WTC11 (cell line): ENCODE measurements at regions not wholly inside any gene's neighbourhood (a gene's known extent, or its start where the extent isn't known, plus 50 kb on each side); places are given as distances from the start of the nearest gene placed in this dataset.

ENCODE experiments used
- ATAC-seq: fragments of 200-7000 bp; cut with Tn5 transposase; 2 replicates; pipeline ENCODE4 v1.10.0; 2021; ENCODE audit warnings: mild to moderate bottlenecking, moderate library complexity
- CTCF ChIA-PET: fragments of 300-600 bp; sonication (Branson Sonifier 250); formaldehyde crosslinking; loops from one replicate; lab custom pipeline; 2021; ENCODE audit warnings: antibody characterized with exemption; lab: Charles Lee
- POLR2A ChIA-PET: fragments of 350-600 bp; sonication (Branson Sonifier 250); formaldehyde crosslinking; loops from one replicate; lab custom pipeline; 2021; ENCODE audit warnings: antibody characterized with exemption; lab: Charles Lee
- DNase-seq: peaks from one replicate; pipeline ENCODE4 v3.0.0; 2021; ENCODE audit warnings: low spot score
- H3K27ac Mint-ChIP-seq: 2 replicates; pipeline ENCODE4 v1.8.0; 2021; ENCODE audit warnings: mixed read lengths
- H3K27me3 Mint-ChIP-seq: 2 replicates; pipeline ENCODE4 v1.8.0; 2021; ENCODE audit warnings: low read depth, mild to moderate bottlenecking, moderate library complexity, mixed read lengths
- H3K36me3 Mint-ChIP-seq: 2 replicates; pipeline ENCODE4 v1.8.0; 2021; ENCODE audit warnings: mixed read lengths
- H3K4me1 Mint-ChIP-seq: 2 replicates; pipeline ENCODE4 v1.8.0; 2022; ENCODE audit warnings: mixed read lengths
- H3K4me3 Mint-ChIP-seq: 2 replicates; pipeline ENCODE4 v1.8.0; 2021; ENCODE audit warnings: mild to moderate bottlenecking, moderate library complexity, mixed read lengths
- H3K9me3 Mint-ChIP-seq: 2 replicates; pipeline ENCODE4 v1.8.0; 2021; ENCODE audit warnings: mixed read lengths
- ATF2 ChIP-seq: sonication (generic); formaldehyde crosslinking; IDR thresholded peaks from 2 replicates; pipeline ENCODE4 v1.8.1; 2022; ENCODE audit warnings: low read depth, missing genetic modification reagents, borderline replicate concordance
- ATF3 ChIP-seq: sonication (generic); formaldehyde crosslinking; conservative IDR thresholded peaks from 2 replicates; pipeline ENCODE4 v1.8.1; 2022; ENCODE audit warnings: mild to moderate bottlenecking, missing genetic modification reagents
- CREB1 ChIP-seq: sonication (generic); formaldehyde crosslinking; IDR thresholded peaks from 2 replicates; pipeline ENCODE4 v1.8.0; 2023; ENCODE audit warnings: mild to moderate bottlenecking, missing genetic modification reagents
- CTCF ChIP-seq: fragments of 200-600 bp; IDR thresholded peaks from 2 replicates; pipeline ENCODE4 v1.8.0; 2022; ENCODE audit warnings: antibody characterized with exemption
- ERG ChIP-seq: fragments of 250-450 bp; sonication (Bioruptor Pico); IDR thresholded peaks from 2 replicates; pipeline ENCODE4 v1.8.0; 2021; ENCODE audit warnings: mild to moderate bottlenecking
- FOXJ3 ChIP-seq: sonication (generic); formaldehyde crosslinking; IDR thresholded peaks from 2 replicates; pipeline ENCODE4 v1.9.0; 2021; ENCODE audit warnings: missing genetic modification reagents, mild to moderate bottlenecking, borderline replicate concordance
- HMGA2 ChIP-seq: fragments of 250-450 bp; sonication (Bioruptor Pico); IDR thresholded peaks from 2 replicates; pipeline ENCODE4 v1.4.0; 2021; ENCODE audit warnings: mild to moderate bottlenecking, moderate library complexity
- MXD4 ChIP-seq: fragments of 250-450 bp; sonication (Bioruptor Pico); IDR thresholded peaks from 2 replicates; pipeline ENCODE4 v1.8.0; 2021; ENCODE audit warnings: mild to moderate bottlenecking, moderate library complexity, borderline replicate concordance
- NFE2L1 ChIP-seq: sonication (generic); formaldehyde crosslinking; IDR thresholded peaks from 2 replicates; pipeline ENCODE4 v1.8.1; 2023; ENCODE audit warnings: missing genetic modification reagents
- NFYB ChIP-seq: sonication (generic); formaldehyde crosslinking; conservative IDR thresholded peaks from 2 replicates; pipeline ENCODE4 v1.8.0; 2022; ENCODE audit warnings: low read depth, missing genetic modification reagents
- NR1H2 ChIP-seq: sonication (generic); formaldehyde crosslinking; IDR thresholded peaks from 2 replicates; pipeline ENCODE4 v1.9.0; 2021; ENCODE audit warnings: mild to moderate bottlenecking, moderate library complexity, missing genetic modification reagents
- RORB ChIP-seq: fragments of 250-450 bp; sonication (Bioruptor Pico); IDR thresholded peaks from 2 replicates; pipeline ENCODE4 v1.9.0; 2021; ENCODE audit warnings: mild to moderate bottlenecking
- STAT6 ChIP-seq: sonication (generic); formaldehyde crosslinking; conservative IDR thresholded peaks from 2 replicates; pipeline ENCODE4 v1.8.1; 2023; ENCODE audit warnings: mild to moderate bottlenecking, low read depth, missing genetic modification reagents, moderate library complexity
- ZMAT4 ChIP-seq: fragments of 250-450 bp; sonication (Bioruptor Pico); IDR thresholded peaks from 2 replicates; pipeline ENCODE4 v1.9.0; 2021; ENCODE audit warnings: mild to moderate bottlenecking
- ZNF416 ChIP-seq: fragments of 250-450 bp; sonication (Bioruptor Pico); IDR thresholded peaks from 2 replicates; pipeline ENCODE4 v1.9.0; 2021; ENCODE audit warnings: mild to moderate bottlenecking, inconsistent platforms
- ZNF512 ChIP-seq: sonication (generic); formaldehyde crosslinking; IDR thresholded peaks from 2 replicates; pipeline ENCODE4 v1.8.1; 2022; ENCODE audit warnings: missing genetic modification reagents, borderline replicate concordance

GRCh38 chr22:22818202-22818538 is 69.4 kb upstream of the IGLL5 start:
- CTCF ChIA-PET, result interaction anchor here (0.9 to 2.4 kb wide), 5 partner anchors 11 to 141 kb away, joined by 3 to 10 read pairs (median 4); no protein-coding TSS in a partner anchor
- H3K36me3 Mint-ChIP-seq, result no peaks in the 10 kb centered on the region
- DNase-seq (no peak), ATAC-seq (no peak)
- H3K4me1 Mint-ChIP-seq, result no peaks in the 10 kb centered on the region
- H3K9me3 Mint-ChIP-seq, result no peaks in the 10 kb centered on the region
- no peak overlapping the region for H3K27ac Mint-ChIP-seq
- TF ChIP-seq NR1H2 (CRISPR knock-in tag), result no peak
- no peak for TF ChIP-seq RORB (CRISPR knock-in tag)
- no peak for TF ChIP-seq CREB1 (CRISPR knock-in tag)
- no peak for TF ChIP-seq ZMAT4 (CRISPR knock-in tag)
- no peak overlapping the region for H3K4me3 Mint-ChIP-seq
- POLR2A ChIA-PET, result no interaction called here
- peaks cover 96% of the 10 kb centered on the region for H3K27me3 Mint-ChIP-seq

- CTCF ChIA-PET, result interaction anchor here (0.8 to 2.4 kb wide), 9 partner anchors 10 to 353 kb away, joined by 3 to 10 read pairs (median 4); no protein-coding TSS in a partner anchor
- H3K36me3 Mint-ChIP-seq, result no peaks in the 10 kb centered on the region
- TF ChIP-seq MXD4 (CRISPR knock-in tag) (no peak), ATF2 (CRISPR knock-in tag) (no peak), FOXJ3 (CRISPR knock-in tag) (no peak), CTCF (no peak), NFYB (CRISPR knock-in tag) (no peak), ZNF416 (CRISPR knock-in tag) (no peak), ZNF512 (CRISPR knock-in tag) (no peak), HMGA2 (CRISPR knock-in tag) (no peak), ATF3 (CRISPR knock-in tag) (no peak), NFE2L1 (no peak), CREB1 (CRISPR knock-in tag) (no peak), STAT6 (CRISPR knock-in tag) (no peak), ERG (CRISPR knock-in tag) (no peak)
- TF ChIP-seq, all 79 proteins: peak for 0
- no peaks in the 10 kb centered on the region for H3K9me3 Mint-ChIP-seq
- H3K4me3 Mint-ChIP-seq, result no peak overlapping the region
- no peak overlapping the region for H3K27ac Mint-ChIP-seq
- DNase-seq (no peak), ATAC-seq (peak; percentile 71)
- H3K27me3 Mint-ChIP-seq, result peaks cover 96% of the 10 kb centered on the region
- H3K4me1 Mint-ChIP-seq, result no peaks in the 10 kb centered on the region
- POLR2A ChIA-PET, result no interaction called here
Measured at GRCh38 chr22:22818861-22819855, 68.5 kb upstream of the IGLL5 start.
